ENCODE measurements at regions not wholly inside any gene's neighbourhood (a gene's known extent, or its start where the extent isn't known, plus 50 kb on each side); places are given as distances from the start of the nearest gene placed in this dataset.
"Not testable (repeated sequence)": the region's sequence is repeated elsewhere in the genome, so short reads cannot be mapped to it uniquely, and the experiment has no call there.

GRCh38 chr10:81348003-81348402, 527.0 kb upstream of the NRG3 start:
- FAIRE-seq, result no peak
- DNase-seq (ENCODE audit: insufficient read length, low spot score), result no peak

GRCh38 chr10:81367132-81367531, 507.9 kb upstream of the NRG3 start:
- no peak for TF ChIP-seq POLR2AphosphoS5 (IDR thresholded peaks at IDR 0.05; ENCODE audit: low read depth, low read length)
- no peak for TF ChIP-seq SPI1 (IDR thresholded peaks at IDR 0.05; ENCODE audit: low read depth, low read length)
- TF ChIP-seq POLR2A (IDR thresholded peaks at IDR 0.05; ENCODE audit: low read depth, low read length), result no peak
- no peak for TF ChIP-seq TAF1 (IDR thresholded peaks at IDR 0.05; ENCODE audit: low read depth, low read length)
- TF ChIP-seq POU2F2 (IDR thresholded peaks at IDR 0.05; ENCODE audit: low read depth, low read length), result no peak
- TF ChIP-seq PAX5 (IDR thresholded peaks at IDR 0.05; ENCODE audit: insufficient read depth, low read length, severe bottlenecking), result no peak
- DNase-seq (ENCODE audit: insufficient read length, low spot score) (no peak), FAIRE-seq (no peak)

More at GRCh38 chr10:81348003-81348402, 527.0 kb upstream of the NRG3 start:
- TF ChIP-seq PAX5 (IDR thresholded peaks at IDR 0.05; ENCODE audit: insufficient read depth, low read length, severe bottlenecking) (no peak), SPI1 (IDR thresholded peaks at IDR 0.05; ENCODE audit: low read depth, low read length) (no peak), POLR2AphosphoS5 (IDR thresholded peaks at IDR 0.05; ENCODE audit: low read depth, low read length) (no peak), TAF1 (IDR thresholded peaks at IDR 0.05; ENCODE audit: low read depth, low read length) (no peak), POU2F2 (IDR thresholded peaks at IDR 0.05; ENCODE audit: low read depth, low read length) (no peak), POLR2A (IDR thresholded peaks at IDR 0.05; ENCODE audit: low read depth, low read length) (no peak)

- FAIRE-seq, result no peak
- DNase-seq (ENCODE audit: insufficient read length, low spot score), result no peak
- no peak for TF ChIP-seq POU2F2 (IDR thresholded peaks at IDR 0.05; ENCODE audit: low read depth, low read length)
- no peak for TF ChIP-seq POLR2AphosphoS5 (IDR thresholded peaks at IDR 0.05; ENCODE audit: low read depth, low read length)
- TF ChIP-seq TAF1 (IDR thresholded peaks at IDR 0.05; ENCODE audit: low read depth, low read length), result no peak
- no peak for TF ChIP-seq POLR2A (IDR thresholded peaks at IDR 0.05; ENCODE audit: low read depth, low read length)
- no peak for TF ChIP-seq PAX5 (IDR thresholded peaks at IDR 0.05; ENCODE audit: insufficient read depth, low read length, severe bottlenecking)
- no peak for TF ChIP-seq SPI1 (IDR thresholded peaks at IDR 0.05; ENCODE audit: low read depth, low read length)
These were observed 488.2 kb upstream of the NRG3 start for GRCh38 chr10:81386817-81387216.

- DNase-seq (ENCODE audit: insufficient read length, low spot score) (no peak), FAIRE-seq (no peak)
- no peak for TF ChIP-seq POLR2A (IDR thresholded peaks at IDR 0.05; ENCODE audit: low read depth, low read length)
- TF ChIP-seq PAX5 (IDR thresholded peaks at IDR 0.05; ENCODE audit: insufficient read depth, low read length, severe bottlenecking), result no peak
- TF ChIP-seq TAF1 (IDR thresholded peaks at IDR 0.05; ENCODE audit: low read depth, low read length), result no peak
- no peak for TF ChIP-seq POLR2AphosphoS5 (IDR thresholded peaks at IDR 0.05; ENCODE audit: low read depth, low read length)
- TF ChIP-seq POU2F2 (IDR thresholded peaks at IDR 0.05; ENCODE audit: low read depth, low read length), result no peak
- no peak for TF ChIP-seq SPI1 (IDR thresholded peaks at IDR 0.05; ENCODE audit: low read depth, low read length)
These were observed 471.5 kb upstream of the NRG3 start for GRCh38 chr10:81403451-81403850.

GRCh38 chr10:81405399-81405798, 469.6 kb upstream of the NRG3 start:
- DNase-seq (ENCODE audit: insufficient read length, low spot score), result no peak
- no peak for TF ChIP-seq POLR2A (IDR thresholded peaks at IDR 0.05; ENCODE audit: low read depth, low read length)
- TF ChIP-seq PAX5 (IDR thresholded peaks at IDR 0.05; ENCODE audit: insufficient read depth, low read length, severe bottlenecking), result no peak
- TF ChIP-seq POU2F2 (IDR thresholded peaks at IDR 0.05; ENCODE audit: low read depth, low read length), result no peak
- TF ChIP-seq SPI1 (IDR thresholded peaks at IDR 0.05; ENCODE audit: low read depth, low read length), result no peak
- TF ChIP-seq POLR2AphosphoS5 (IDR thresholded peaks at IDR 0.05; ENCODE audit: low read depth, low read length), result no peak
- no peak for TF ChIP-seq TAF1 (IDR thresholded peaks at IDR 0.05; ENCODE audit: low read depth, low read length)
- FAIRE-seq, result no peak

- DNase-seq (ENCODE audit: insufficient read length, low spot score) (no peak), FAIRE-seq (no peak)
- TF ChIP-seq POLR2A (IDR thresholded peaks at IDR 0.05; ENCODE audit: low read depth, low read length) (no peak), TAF1 (IDR thresholded peaks at IDR 0.05; ENCODE audit: low read depth, low read length) (no peak), PAX5 (IDR thresholded peaks at IDR 0.05; ENCODE audit: insufficient read depth, low read length, severe bottlenecking) (no peak), POLR2AphosphoS5 (IDR thresholded peaks at IDR 0.05; ENCODE audit: low read depth, low read length) (no peak), POU2F2 (IDR thresholded peaks at IDR 0.05; ENCODE audit: low read depth, low read length) (no peak), SPI1 (IDR thresholded peaks at IDR 0.05; ENCODE audit: low read depth, low read length) (no peak)
These were observed 461.0 kb upstream of the NRG3 start for GRCh38 chr10:81414038-81414437.

- no peak for FAIRE-seq
- TF ChIP-seq POLR2A (IDR thresholded peaks at IDR 0.05; ENCODE audit: low read depth, low read length), result no peak
- TF ChIP-seq POLR2AphosphoS5 (IDR thresholded peaks at IDR 0.05; ENCODE audit: low read depth, low read length), result no peak
- no peak for TF ChIP-seq TAF1 (IDR thresholded peaks at IDR 0.05; ENCODE audit: low read depth, low read length)
- TF ChIP-seq PAX5 (IDR thresholded peaks at IDR 0.05; ENCODE audit: insufficient read depth, low read length, severe bottlenecking), result no peak
- no peak for TF ChIP-seq SPI1 (IDR thresholded peaks at IDR 0.05; ENCODE audit: low read depth, low read length)
- TF ChIP-seq POU2F2 (IDR thresholded peaks at IDR 0.05; ENCODE audit: low read depth, low read length), result no peak
These were observed 448.3 kb upstream of the NRG3 start for GRCh38 chr10:81426722-81427121.

GRCh38 chr10:81428456-81429134, 446.4 kb upstream of the NRG3 start:
- FAIRE-seq, result no peak

More at GRCh38 chr10:81426722-81427121, 448.3 kb upstream of the NRG3 start:
- no peak for DNase-seq (ENCODE audit: insufficient read length, low spot score)

GRCh38 chr10:81439445-81439844, 435.5 kb upstream of the NRG3 start:
- DNase-seq (ENCODE audit: insufficient read length, low spot score) (no peak), FAIRE-seq (no peak)
- TF ChIP-seq POLR2AphosphoS5 (IDR thresholded peaks at IDR 0.05; ENCODE audit: low read depth, low read length) (no peak), TAF1 (IDR thresholded peaks at IDR 0.05; ENCODE audit: low read depth, low read length) (no peak), POU2F2 (IDR thresholded peaks at IDR 0.05; ENCODE audit: low read depth, low read length) (no peak), PAX5 (IDR thresholded peaks at IDR 0.05; ENCODE audit: insufficient read depth, low read length, severe bottlenecking) (no peak), SPI1 (IDR thresholded peaks at IDR 0.05; ENCODE audit: low read depth, low read length) (no peak), POLR2A (IDR thresholded peaks at IDR 0.05; ENCODE audit: low read depth, low read length) (no peak)

More at GRCh38 chr10:81428456-81429134, 446.4 kb upstream of the NRG3 start:
- no peak for DNase-seq (ENCODE audit: insufficient read length, low spot score)
- no peak for TF ChIP-seq POLR2A (IDR thresholded peaks at IDR 0.05; ENCODE audit: low read depth, low read length)
- TF ChIP-seq PAX5 (IDR thresholded peaks at IDR 0.05; ENCODE audit: insufficient read depth, low read length, severe bottlenecking), result no peak
- no peak for TF ChIP-seq POLR2AphosphoS5 (IDR thresholded peaks at IDR 0.05; ENCODE audit: low read depth, low read length)
- TF ChIP-seq POU2F2 (IDR thresholded peaks at IDR 0.05; ENCODE audit: low read depth, low read length), result no peak
- no peak for TF ChIP-seq TAF1 (IDR thresholded peaks at IDR 0.05; ENCODE audit: low read depth, low read length)
- TF ChIP-seq SPI1 (IDR thresholded peaks at IDR 0.05; ENCODE audit: low read depth, low read length), result no peak

GRCh38 chr10:81441624-81442023, 433.4 kb upstream of the NRG3 start:
- FAIRE-seq; DNase-seq (ENCODE audit: insufficient read length, low spot score): not testable (repeated sequence)

All from GM12891 (cell line).